A673 (cell line): ENCODE measurements at regions not wholly inside any gene's neighbourhood (a gene's known extent, or its start where the extent isn't known, plus 50 kb on each side); places are given as distances from the start of the nearest gene placed in this dataset.

Source experiments
- EZH2 ChIP-seq: fragments of 200-600 bp; sonication (generic); IDR thresholded peaks from 2 replicates; pipeline ENCODE4 v1.6.1; 2017; ENCODE audit warnings: borderline replicate concordance, low read depth, mild to moderate bottlenecking, mixed read lengths, antibody characterized with exemption, low read length; ENCODE audit not compliant: poor library complexity, severe bottlenecking
- TF ChIP-seq, protein P1 (sequence below): fragments of 300-800, 200-600 bp; sonication (generic); conservative IDR thresholded peaks from 2 replicates; pipeline ENCODE4 v1.5.1; 2017; ENCODE audit warnings: low read depth, mild to moderate bottlenecking, antibody characterized with exemption, low read length, moderate library complexity, mixed read lengths

GRCh38 chrX:53738370-53738906, 51.9 kb upstream of the HUWE1 start:
- no peak for TF ChIP-seq EZH2
- TF ChIP-seq, protein P1, sequence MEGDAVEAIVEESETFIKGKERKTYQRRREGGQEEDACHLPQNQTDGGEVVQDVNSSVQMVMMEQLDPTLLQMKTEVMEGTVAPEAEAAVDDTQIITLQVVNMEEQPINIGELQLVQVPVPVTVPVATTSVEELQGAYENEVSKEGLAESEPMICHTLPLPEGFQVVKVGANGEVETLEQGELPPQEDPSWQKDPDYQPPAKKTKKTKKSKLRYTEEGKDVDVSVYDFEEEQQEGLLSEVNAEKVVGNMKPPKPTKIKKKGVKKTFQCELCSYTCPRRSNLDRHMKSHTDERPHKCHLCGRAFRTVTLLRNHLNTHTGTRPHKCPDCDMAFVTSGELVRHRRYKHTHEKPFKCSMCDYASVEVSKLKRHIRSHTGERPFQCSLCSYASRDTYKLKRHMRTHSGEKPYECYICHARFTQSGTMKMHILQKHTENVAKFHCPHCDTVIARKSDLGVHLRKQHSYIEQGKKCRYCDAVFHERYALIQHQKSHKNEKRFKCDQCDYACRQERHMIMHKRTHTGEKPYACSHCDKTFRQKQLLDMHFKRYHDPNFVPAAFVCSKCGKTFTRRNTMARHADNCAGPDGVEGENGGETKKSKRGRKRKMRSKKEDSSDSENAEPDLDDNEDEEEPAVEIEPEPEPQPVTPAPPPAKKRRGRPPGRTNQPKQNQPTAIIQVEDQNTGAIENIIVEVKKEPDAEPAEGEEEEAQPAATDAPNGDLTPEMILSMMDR = no peak
